GM12878 (cell line): ENCODE measurements at regions not wholly inside any gene's neighbourhood (a gene's known extent, or its start where the extent isn't known, plus 50 kb on each side); places are given as distances from the start of the nearest gene placed in this dataset.

Source experiments
- ATAC-seq: fragments of 200-7000 bp; cut with Tn5 transposase; 3 replicates; pipeline ENCODE4 v1.9.1; 2020; ENCODE audit warnings: mild to moderate bottlenecking, moderate library complexity
- BruUV-seq: library from RNA; stranded (reverse); fragments of 400-500 nt; replicated peaks from 2 replicates; lab custom pipeline; 2021; lab: Mats Ljungman, UMichigan
- CTCF ChIA-PET: fragments of 300-600 bp; sonication (Branson Sonifier 250); formaldehyde crosslinking; extraction: SDS; loops from one replicate; lab custom pipeline; 2021; ENCODE audit warnings: inconsistent platforms; lab: Yijun Ruan, JAX
- POLR2A ChIA-PET: fragments of 350-600 bp; formaldehyde crosslinking; extraction: SDS; loops from one replicate; lab custom pipeline; 2021; ENCODE audit warnings: inconsistent platforms; lab: Charles Lee
- RAD21 ChIA-PET: fragments of 300-600 bp; sonication (Branson Sonifier 250); formaldehyde crosslinking; loops from one replicate; lab custom pipeline; 2023; ENCODE audit warnings: antibody characterized with exemption; ENCODE audit not compliant: unreplicated experiment; lab: Charles Lee
- SMC1A ChIA-PET: fragments of 300-600 bp; sonication (Branson Sonifier 250); formaldehyde crosslinking; loops from one replicate; lab custom pipeline; 2023; ENCODE audit not compliant: unreplicated experiment, uncharacterized antibody; lab: Charles Lee
- DNase-seq: peaks from one replicate; pipeline ENCODE4 v3.0.0-alpha.2; 2011; ENCODE audit warnings: low read depth, low spot score
- FAIRE-seq: peaks from 3 replicates; lab custom pipeline; 2011; peaks lifted over from hg19 to GRCh38; lab: Jason Lieb, UNC
- H2AFZ ChIP-seq: 2 replicates; pipeline ENCODE4 v1.6.0; 2011; ENCODE audit warnings: low read depth, low read length, control low read depth; ENCODE audit not compliant: control insufficient read depth
- H3K27ac ChIP-seq: 2 replicates; pipeline ENCODE4 v1.5.1; 2011; ENCODE audit warnings: control low read depth; ENCODE audit not compliant: control insufficient read depth, insufficient read depth
- H3K27me3 ChIP-seq, 2 experiments: replicated peaks in 1 of 2; 2 replicates each; pipeline versions ENCODE4 v1.6.0 to v1.6.1; 2011; ENCODE audit warnings: low read length in 1 of 2; ENCODE audit not compliant: control insufficient read depth in 2 of 2, insufficient read depth in 2 of 2
- H3K36me3 ChIP-seq, 2 experiments: 2 replicates each; pipeline ENCODE4 v1.5.1; 2011; ENCODE audit warnings: low read length in 1 of 2; ENCODE audit not compliant: control insufficient read depth in 2 of 2, insufficient read depth in 2 of 2
- H3K4me1 ChIP-seq: 2 replicates; pipeline ENCODE4 v1.6.1; 2011; ENCODE audit warnings: mild to moderate bottlenecking, low read length, moderate library complexity, mixed read lengths; ENCODE audit not compliant: control insufficient read depth, insufficient read depth
- H3K4me2 ChIP-seq: 2 replicates; pipeline ENCODE4 v1.6.0; 2011; ENCODE audit warnings: control low read depth; ENCODE audit not compliant: control insufficient read depth, insufficient read depth
- H3K4me3 ChIP-seq: fragments of 200-600 bp; sonication (generic); 2 replicates; pipeline ENCODE4 v1.5.1; 2016
- H3K79me2 ChIP-seq: 2 replicates; pipeline ENCODE4 v1.6.0; 2011; ENCODE audit warnings: low read length; ENCODE audit not compliant: control insufficient read depth, insufficient read depth
- H3K9ac ChIP-seq: 2 replicates; pipeline ENCODE4 v1.8.0; 2011; ENCODE audit warnings: low read length, control low read depth, mixed read lengths; ENCODE audit not compliant: control insufficient read depth, insufficient read depth
- H3K9me3 ChIP-seq: replicated peaks from 3 replicates; pipeline ENCODE4 v1.5.1; 2011; ENCODE audit warnings: mild to moderate bottlenecking, low read length; ENCODE audit not compliant: control insufficient read depth, insufficient read depth
- H4K20me1 ChIP-seq: 2 replicates; pipeline ENCODE4 v1.6.0; 2011; ENCODE audit not compliant: control insufficient read depth, insufficient read depth
- CBX3 ChIP-seq: fragments of 200-600 bp; sonication (generic); IDR thresholded peaks from 2 replicates; pipeline ENCODE4 v1.6.1; 2016; ENCODE audit warnings: low read depth, borderline replicate concordance
- EGR1 ChIP-seq, 2 experiments: IDR thresholded peaks; 1 replicate in 1 of 2; 2 replicates in 1 of 2; pipeline ENCODE4 v1.6.1; 2011 to 2012; ENCODE audit warnings: low read depth in 2 of 2, low read length in 2 of 2, borderline replicate concordance in 1 of 2, mild to moderate bottlenecking in 1 of 2, moderate library complexity in 1 of 2
- ETV6 ChIP-seq, 2 experiments: fragments of 450-650 bp in 1 of 2; IDR thresholded peaks in 1 of 2; conservative IDR thresholded peaks in 1 of 2; 2 replicates each; pipeline ENCODE4 v1.6.1; 2014; ENCODE audit warnings: antibody characterized with exemption in 1 of 2, borderline replicate concordance in 1 of 2, low read depth in 1 of 2, mild to moderate bottlenecking in 1 of 2, moderate library complexity in 1 of 2
- MTA2 ChIP-seq: fragments of 450-650 bp; IDR thresholded peaks from 2 replicates; pipeline ENCODE4 v1.6.1; 2016; ENCODE audit warnings: low read depth, mild to moderate bottlenecking, moderate library complexity
- NBN ChIP-seq: fragments of 450-650 bp; IDR thresholded peaks from 2 replicates; pipeline ENCODE4 v1.6.1; 2016
- NFIC ChIP-seq: IDR thresholded peaks from 2 replicates; pipeline ENCODE4 v1.6.1; 2012; ENCODE audit warnings: low read depth, mild to moderate bottlenecking, inconsistent platforms, low read length, moderate library complexity
- PRDM15 ChIP-seq: fragments of 450-650 bp; formaldehyde crosslinking; IDR thresholded peaks from 2 replicates; pipeline ENCODE4 v1.4.0; 2020; ENCODE audit warnings: mild to moderate bottlenecking, moderate library complexity
- RELA ChIP-seq: fragments of 450-650 bp; IDR thresholded peaks from 2 replicates; pipeline ENCODE4 v1.8.0; 2014; ENCODE audit warnings: borderline replicate concordance; ENCODE audit not compliant: partially characterized antibody
- TCF3 ChIP-seq: IDR thresholded peaks from 2 replicates; pipeline ENCODE4 v1.6.1; 2012; ENCODE audit warnings: low read depth, mild to moderate bottlenecking, low read length, borderline replicate concordance; ENCODE audit not compliant: insufficient read depth
- TCF7 ChIP-seq: IDR thresholded peaks from 2 replicates; pipeline ENCODE4 v1.6.1; 2014; ENCODE audit warnings: antibody characterized with exemption, borderline replicate concordance
- ZBTB40 ChIP-seq: fragments of 450-650 bp; IDR thresholded peaks from 2 replicates; pipeline ENCODE4 v1.6.1; 2016; ENCODE audit warnings: mild to moderate bottlenecking, moderate library complexity, borderline replicate concordance
- WGBS: methylation state at CpG from one replicate; pipeline ENCODE4 v1.1.6; 2016; ENCODE audit warnings: low lambda C conversion rate; ENCODE audit not compliant: insufficient replicate concordance, insufficient coverage; ENCODE audit errors: missing lambda C conversion rate; 5-methylcytosine and 5-hydroxymethylcytosine counted together
- in situ Hi-C: fragments of 300-500 bp; cut with MboI; formaldehyde crosslinking; loops from 9 replicates; pipeline ENCODE4 v1.14.3; 2018; ENCODE audit warnings: mixed read lengths
- intact Hi-C: fragments of 100-400 bp; cut with micrococcal nuclease; formaldehyde crosslinking; loops from one replicate; pipeline ENCODE4 v1.14.2; 2022; ENCODE audit not compliant: unreplicated experiment

- 17% methylated on average over 5 of the region's 5 CpGs for WGBS
- Histone ChIP-seq H4K20me1 (no peaks in the 10 kb centered on the region), H2AFZ (no peak overlapping the region), H3K36me3 (no peaks in the 10 kb centered on the region), H3K4me2 (no peak overlapping the region), H3K9ac (no peak overlapping the region), H3K79me2 (no peaks in the 10 kb centered on the region), H3K9me3 (peaks cover 12% of the 10 kb centered on the region), H3K27ac (no peak overlapping the region), H3K27me3 (no peaks in the 10 kb centered on the region), H3K4me1 (no peaks in the 10 kb centered on the region), H3K4me3 (no peak overlapping the region)
- intact Hi-C loops = no loop called here
- in situ Hi-C loops = no loop called here
- ChIA-PET RAD21 (no interaction called here), POLR2A (interaction anchor here (0.6 kb wide), 1 partner anchor 35 kb away, joined by 6 read pairs; no protein-coding TSS in a partner anchor), SMC1A (interaction anchor here (1.3 kb wide), 1 partner anchor 12 kb away, joined by 4 read pairs; no protein-coding TSS in a partner anchor), CTCF (interaction anchor here (0.6 kb wide), 1 partner anchor 237 kb away, joined by 3 read pairs; no protein-coding TSS in a partner anchor)
- no peak for FAIRE-seq
- ATAC-seq = no peak
- no peak for DNase-seq
- TF ChIP-seq NBN (no peak), RELA (no peak), ETV6 (conservative IDR thresholded peaks at IDR 0.05 in 1 of 2, IDR thresholded peaks at IDR 0.05 in 1 of 2; ENCODE audit: borderline replicate concordance in 1 of 2, low read depth in 1 of 2) (no peak), CBX3 (no peak), NFIC (no peak), EGR1 (IDR thresholded peaks at IDR 0.05; ENCODE audit: borderline replicate concordance in 1 of 2, low read depth in 2 of 2, low read length in 2 of 2) (no peak), TCF7 (no peak), MTA2 (no peak), PRDM15 (no peak), ZBTB40 (no peak), TCF3 (no peak)
- BruUV-seq = no TSS peak
These were observed 95.6 kb upstream of the FAM9C start for GRCh38 chrX:13140007-13140406.
